Smooth muscle cell (in vitro differentiated cells): ENCODE measurements at regions not wholly inside any gene's neighbourhood (a gene's known extent, or its start where the extent isn't known, plus 50 kb on each side); places are given as distances from the start of the nearest gene placed in this dataset.

Experiments
- DNase-seq: peaks from one replicate; lab custom pipeline; 2025; ENCODE audit not compliant: unreplicated experiment; lab: John Stamatoyannopoulos, UW
- H2AFZ ChIP-seq: fragments of 200-600 bp; sonication (generic); 2 replicates; pipeline ENCODE4 v1.6.0; 2016; ENCODE audit warnings: antibody characterized with exemption, low read depth, mild to moderate bottlenecking
- H3F3A ChIP-seq: fragments of 200-600 bp; sonication (generic); 2 replicates; pipeline ENCODE4 v1.6.0; 2017; ENCODE audit warnings: antibody characterized with exemption, low read depth
- H3K27ac ChIP-seq: fragments of 200-600 bp; sonication (generic); 2 replicates; pipeline ENCODE4 v1.5.1; 2016; ENCODE audit warnings: low read depth, mild to moderate bottlenecking
- H3K27me3 ChIP-seq: fragments of 200-600 bp; sonication (generic); 2 replicates; pipeline ENCODE4 v1.6.1; 2016; ENCODE audit warnings: low read depth, mild to moderate bottlenecking
- H3K36me3 ChIP-seq: fragments of 200-600 bp; sonication (generic); 2 replicates; pipeline ENCODE4 v1.5.1; 2016; ENCODE audit warnings: low read depth
- H3K4me1 ChIP-seq: fragments of 200-600 bp; sonication (generic); 2 replicates; pipeline ENCODE4 v1.5.1; 2016; ENCODE audit warnings: low read depth
- H3K4me2 ChIP-seq: fragments of 200-600 bp; sonication (generic); 2 replicates; pipeline ENCODE4 v1.6.0; 2016; ENCODE audit warnings: mild to moderate bottlenecking
- H3K4me3 ChIP-seq: fragments of 200-600 bp; sonication (generic); 2 replicates; pipeline ENCODE4 v1.5.1; 2016; ENCODE audit warnings: mild to moderate bottlenecking
- H3K79me2 ChIP-seq: fragments of 200-600 bp; sonication (generic); 2 replicates; pipeline ENCODE4 v1.6.0; 2016; ENCODE audit warnings: low read depth, mild to moderate bottlenecking
- H3K9ac ChIP-seq: fragments of 200-600 bp; sonication (generic); 2 replicates; pipeline ENCODE4 v1.6.0; 2016; ENCODE audit warnings: low read depth
- H3K9me3 ChIP-seq: fragments of 200-600 bp; sonication (generic); replicated peaks from 2 replicates; pipeline ENCODE4 v1.5.1; 2016; ENCODE audit warnings: low read depth
- H4K20me1 ChIP-seq: fragments of 200-600 bp; sonication (generic); 2 replicates; pipeline ENCODE4 v1.6.0; 2016; ENCODE audit warnings: low read depth
- WGBS: methylation state at CpG from one replicate; pipeline ENCODE4 v1.1.7; 2016; ENCODE audit warnings: low lambda C conversion rate; 5-methylcytosine and 5-hydroxymethylcytosine counted together
- TF ChIP-seq, protein P1 (sequence below): fragments of 200-600 bp; sonication (generic); IDR thresholded peaks from 2 replicates; pipeline ENCODE4 v1.5.1; 2017; ENCODE audit warnings: borderline replicate concordance, mild to moderate bottlenecking, antibody characterized with exemption; ENCODE audit not compliant: insufficient read depth, poor library complexity, severe bottlenecking

DNA sequence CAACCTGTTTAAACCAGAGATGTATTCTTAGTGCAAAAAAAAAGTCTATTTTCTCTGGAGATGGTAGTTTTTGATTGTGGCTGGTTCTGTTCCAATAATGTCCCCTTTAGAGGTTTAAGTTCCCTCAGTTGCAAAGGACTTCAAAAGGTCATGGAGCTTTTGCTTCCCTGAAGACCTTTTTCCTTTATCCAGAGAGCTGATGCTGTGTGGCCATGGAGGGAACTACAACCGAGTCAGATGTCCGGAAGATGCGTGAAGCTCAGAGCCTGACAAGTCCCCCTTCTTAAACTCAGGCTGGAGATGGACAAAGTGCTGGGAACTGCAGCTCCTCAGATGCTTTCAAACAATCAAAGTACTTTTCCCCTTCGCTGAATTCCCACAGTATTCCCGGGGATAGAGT lies 176.1 kb downstream of the TMEM18 start:
- 63% methylated on average over 5 of the region's 5 CpGs for WGBS
- TF ChIP-seq, protein P1, sequence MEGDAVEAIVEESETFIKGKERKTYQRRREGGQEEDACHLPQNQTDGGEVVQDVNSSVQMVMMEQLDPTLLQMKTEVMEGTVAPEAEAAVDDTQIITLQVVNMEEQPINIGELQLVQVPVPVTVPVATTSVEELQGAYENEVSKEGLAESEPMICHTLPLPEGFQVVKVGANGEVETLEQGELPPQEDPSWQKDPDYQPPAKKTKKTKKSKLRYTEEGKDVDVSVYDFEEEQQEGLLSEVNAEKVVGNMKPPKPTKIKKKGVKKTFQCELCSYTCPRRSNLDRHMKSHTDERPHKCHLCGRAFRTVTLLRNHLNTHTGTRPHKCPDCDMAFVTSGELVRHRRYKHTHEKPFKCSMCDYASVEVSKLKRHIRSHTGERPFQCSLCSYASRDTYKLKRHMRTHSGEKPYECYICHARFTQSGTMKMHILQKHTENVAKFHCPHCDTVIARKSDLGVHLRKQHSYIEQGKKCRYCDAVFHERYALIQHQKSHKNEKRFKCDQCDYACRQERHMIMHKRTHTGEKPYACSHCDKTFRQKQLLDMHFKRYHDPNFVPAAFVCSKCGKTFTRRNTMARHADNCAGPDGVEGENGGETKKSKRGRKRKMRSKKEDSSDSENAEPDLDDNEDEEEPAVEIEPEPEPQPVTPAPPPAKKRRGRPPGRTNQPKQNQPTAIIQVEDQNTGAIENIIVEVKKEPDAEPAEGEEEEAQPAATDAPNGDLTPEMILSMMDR = no peak
- DNase-seq = no peak

DNA sequence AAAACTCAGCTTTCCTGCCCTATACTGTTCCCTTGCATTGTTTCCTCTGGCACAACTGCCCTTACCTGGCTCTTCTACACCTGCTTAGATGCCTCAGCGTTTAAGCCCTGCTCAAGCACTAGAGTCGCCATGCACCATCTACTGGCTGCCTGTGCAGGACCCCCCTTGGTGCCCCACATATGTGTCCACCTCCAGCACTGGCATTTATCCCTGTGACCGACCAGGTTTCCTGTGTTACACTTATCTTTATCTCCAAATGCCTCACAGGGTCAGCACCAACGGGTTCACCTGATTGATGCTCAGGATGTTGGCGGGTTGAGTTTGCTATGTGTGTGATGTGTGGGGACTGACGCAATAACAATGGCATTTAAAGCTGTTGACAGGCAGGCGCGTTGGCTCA lies 177.5 kb downstream of the TMEM18 start:
- TF ChIP-seq, protein P1 = no peak
- 85% methylated on average over 8 of the region's 8 CpGs for WGBS
- Histone ChIP-seq H3K27me3 (no peaks in the 10 kb centered on the region), H3K4me3 (no peak overlapping the region), H3K36me3 (no peaks in the 10 kb centered on the region), H4K20me1 (no peaks in the 10 kb centered on the region), H3K27ac (no peak overlapping the region), H2AFZ (no peak overlapping the region), H3K4me1 (no peaks in the 10 kb centered on the region), H3K9ac (no peak overlapping the region), H3K4me2 (no peak overlapping the region), H3K79me2 (no peaks in the 10 kb centered on the region), H3K9me3 (no peaks in the 10 kb centered on the region), H3F3A (no peaks in the 10 kb centered on the region)
- DNase-seq = no peak

More for the DNA sequence above, 176.1 kb downstream of the TMEM18 start:
- Histone ChIP-seq H3K9me3 (no peaks in the 10 kb centered on the region), H4K20me1 (no peaks in the 10 kb centered on the region), H3K36me3 (no peaks in the 10 kb centered on the region), H3K79me2 (no peaks in the 10 kb centered on the region), H3K4me2 (no peak overlapping the region), H2AFZ (no peak overlapping the region), H3K27ac (no peak overlapping the region), H3F3A (no peaks in the 10 kb centered on the region), H3K4me3 (no peak overlapping the region), H3K27me3 (no peaks in the 10 kb centered on the region), H3K9ac (no peak overlapping the region), H3K4me1 (peaks cover under 1% of the 10 kb centered on the region)

DNA sequence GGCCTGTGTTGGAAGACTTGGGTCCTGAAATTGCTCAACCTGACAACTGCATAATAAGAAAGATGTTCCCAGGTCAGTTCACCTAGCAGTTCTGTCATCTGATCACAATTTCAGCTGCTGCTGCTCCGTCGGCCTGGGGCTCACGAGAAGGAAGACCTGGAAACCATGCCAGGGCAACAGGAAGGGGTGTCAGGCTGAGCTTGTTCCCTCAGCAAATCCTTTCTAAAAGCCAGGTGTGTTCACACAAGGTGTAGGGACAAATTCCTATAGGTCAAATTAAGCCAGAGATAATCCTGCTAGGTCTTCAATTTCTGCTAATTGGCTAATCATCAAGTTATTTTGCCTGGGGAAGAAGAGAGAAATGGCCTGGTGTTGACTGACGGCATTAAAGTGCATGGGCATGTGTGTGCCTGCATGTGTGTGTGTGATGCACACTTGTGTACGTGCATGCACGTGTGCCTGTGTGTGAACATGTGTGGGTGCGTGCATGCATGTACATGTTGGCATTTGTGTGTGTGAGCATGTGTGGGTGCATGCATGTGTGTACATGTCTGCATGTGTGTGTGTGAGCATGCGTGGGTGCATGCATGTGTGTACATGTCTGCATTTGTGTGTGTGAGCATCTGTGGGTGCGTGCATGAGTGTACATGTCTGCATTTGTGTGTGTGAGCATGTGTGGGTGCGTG lies 178.6 kb downstream of the TMEM18 start:
- H3K4me2 ChIP-seq = no peak overlapping the region
- no peaks in the 10 kb centered on the region for H3K4me1 ChIP-seq
- no peak overlapping the region for H3K27ac ChIP-seq
- no peaks in the 10 kb centered on the region for H3K9me3 ChIP-seq
- WGBS = 89% methylated on average over 10 of the region's 10 CpGs
- no peak overlapping the region for H2AFZ ChIP-seq
- H3K4me3 ChIP-seq = no peak overlapping the region
- TF ChIP-seq, protein P1 = no peak
- no peak for DNase-seq
- H3K9ac ChIP-seq = no peak overlapping the region
- no peaks in the 10 kb centered on the region for H3K27me3 ChIP-seq
- no peaks in the 10 kb centered on the region for H3F3A ChIP-seq
- no peaks in the 10 kb centered on the region for H3K36me3 ChIP-seq
- H4K20me1 ChIP-seq = no peaks in the 10 kb centered on the region
- H3K79me2 ChIP-seq = no peaks in the 10 kb centered on the region
